GM19395 (cell line): ENCODE measurements at regions not wholly inside any gene's neighbourhood (a gene's known extent, or its start where the extent isn't known, plus 50 kb on each side); places are given as distances from the start of the nearest gene placed in this dataset.
"Not testable (repeated sequence)": the region's sequence is repeated elsewhere in the genome, so short reads cannot be mapped to it uniquely, and the experiment has no call there.

Experiments
- ATAC-seq: cut with Tn5 transposase; IDR thresholded peaks from one replicate; pipeline ENCODE4 v1.9.1; 2021; ENCODE audit warnings: mild to moderate bottlenecking, moderate library complexity; ENCODE audit not compliant: unreplicated experiment

DNA sequence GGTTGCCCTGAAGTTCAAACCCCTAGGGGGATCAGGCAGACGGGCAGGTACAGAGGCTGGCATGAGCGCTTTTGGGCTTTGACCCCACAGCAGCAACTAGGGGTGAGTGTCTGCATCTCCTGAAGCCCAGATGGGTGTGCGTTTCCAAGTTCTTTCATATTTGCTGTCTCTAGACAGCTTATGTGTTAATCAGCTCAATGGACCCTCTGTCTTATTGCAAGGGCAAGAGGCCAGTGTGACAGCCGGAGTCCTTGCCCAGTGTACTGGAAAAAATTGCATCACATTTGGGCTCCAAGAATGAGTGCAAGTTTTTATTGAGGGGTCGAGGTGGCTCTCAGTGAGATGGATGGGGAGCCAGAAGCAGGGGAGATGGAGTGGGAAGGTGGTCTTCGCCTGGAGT lies 1863.7 kb upstream of the RAG2 start:
- ATAC-seq, result no peak

GRCh38 chr11:38460896-38461295 lies 1862.9 kb upstream of the RAG2 start:
- ATAC-seq, result no peak

- no peak for ATAC-seq
Measured at GRCh38 chr11:38460429-38460828, 1862.4 kb upstream of the RAG2 start.

DNA sequence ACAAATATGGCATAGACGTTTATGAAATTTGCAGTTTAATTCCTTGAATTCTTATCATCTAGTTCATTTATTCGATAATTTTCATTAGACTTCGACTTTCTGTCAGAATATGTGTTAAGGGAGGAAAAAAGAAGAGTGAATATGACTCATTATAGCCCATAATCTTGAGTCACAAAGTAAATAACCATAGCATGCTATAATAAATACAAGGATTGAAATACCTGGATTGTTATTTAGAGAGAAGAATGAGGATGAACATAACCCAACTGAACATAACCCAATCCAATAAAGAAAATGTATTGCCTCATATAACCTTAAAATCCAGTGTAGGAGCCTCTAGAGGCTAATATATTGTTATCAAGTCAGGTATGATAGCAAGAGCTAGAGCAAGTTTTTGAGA lies 1858.3 kb upstream of the RAG2 start:
- no peak for ATAC-seq

DNA sequence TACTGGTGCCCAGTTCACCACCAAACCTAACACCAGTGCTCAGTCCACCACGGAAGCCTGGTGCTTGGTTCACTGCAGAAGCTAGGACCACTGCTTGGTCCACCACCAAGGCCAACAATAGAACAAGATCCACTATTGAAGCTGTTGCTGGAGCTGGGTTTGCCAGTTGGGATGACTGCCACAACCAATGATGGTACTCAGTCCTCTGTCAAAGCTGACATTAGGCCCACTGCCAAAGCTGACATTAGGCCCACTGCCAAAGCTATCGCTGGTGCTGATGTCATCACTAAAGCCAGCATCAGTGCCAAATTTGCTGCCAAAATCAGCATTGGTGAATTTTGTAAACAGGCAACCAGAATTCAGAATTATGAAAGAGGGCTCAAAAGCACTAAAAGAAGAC lies 1850.2 kb upstream of the RAG2 start:
- ATAC-seq, result no peak

DNA sequence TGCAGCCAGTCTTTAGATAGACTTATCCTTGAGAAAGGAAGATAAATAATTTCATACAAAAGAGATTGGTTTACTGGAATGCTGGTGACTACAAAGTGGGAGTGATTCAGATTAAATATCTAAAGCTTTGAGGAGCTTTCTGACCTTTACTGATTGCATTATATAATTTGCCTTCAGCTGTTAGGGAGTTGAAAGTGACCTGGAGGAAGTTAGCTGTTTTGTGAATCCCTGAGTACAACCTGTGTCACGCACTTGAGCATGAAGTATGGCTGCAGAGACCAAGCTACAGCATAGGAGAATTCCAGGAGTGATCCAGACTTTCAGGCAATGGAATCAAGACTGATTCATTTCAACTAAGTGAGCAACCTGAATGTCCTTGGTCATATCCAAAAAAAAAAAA lies 1848.3 kb upstream of the RAG2 start:
- ATAC-seq, result no peak

GRCh38 chr11:38438091-38438490 lies 1840.1 kb upstream of the RAG2 start:
- ATAC-seq, result no peak

DNA sequence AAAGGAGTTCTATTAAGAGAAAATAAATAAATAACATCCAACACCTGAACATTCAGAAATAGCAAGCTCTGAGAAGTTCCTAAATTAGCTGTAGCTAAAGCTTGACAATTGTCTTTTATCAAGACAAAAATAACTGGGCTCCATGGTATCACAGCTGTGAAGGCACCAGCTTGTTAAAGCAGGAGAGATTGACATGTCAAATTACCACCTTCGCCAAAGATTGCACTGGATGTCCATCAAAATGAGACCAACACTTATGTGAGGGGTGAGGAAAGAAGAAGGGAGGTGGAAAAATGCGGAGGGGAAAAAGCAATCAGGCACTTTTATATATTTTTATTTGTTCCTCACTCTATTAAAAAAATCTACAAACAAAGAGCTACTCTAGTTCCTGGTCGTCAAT lies 1827.5 kb upstream of the RAG2 start:
- no peak for ATAC-seq

DNA sequence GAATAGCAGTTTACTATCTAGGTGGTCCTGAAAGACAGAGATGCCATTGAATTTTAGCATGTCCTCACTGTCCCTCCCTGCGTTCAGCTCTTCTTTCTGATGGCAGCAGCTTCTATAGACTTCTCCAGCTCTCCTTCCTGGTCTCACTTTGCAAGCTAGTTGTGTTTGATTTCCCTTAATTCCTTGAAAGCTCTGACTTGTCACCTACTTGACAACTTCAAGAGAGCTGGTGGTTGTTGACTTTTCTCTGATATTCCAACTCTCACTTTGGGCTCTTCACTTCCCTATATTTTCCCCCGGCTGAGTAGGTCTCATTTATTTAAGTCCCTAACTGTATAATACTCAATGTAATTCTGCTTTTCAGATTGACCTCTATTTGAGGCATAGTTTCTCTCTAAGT lies 1825.0 kb upstream of the RAG2 start:
- no peak for ATAC-seq

GRCh38 chr11:38416141-38416540 lies 1818.1 kb upstream of the RAG2 start:
- ATAC-seq, result no peak

DNA sequence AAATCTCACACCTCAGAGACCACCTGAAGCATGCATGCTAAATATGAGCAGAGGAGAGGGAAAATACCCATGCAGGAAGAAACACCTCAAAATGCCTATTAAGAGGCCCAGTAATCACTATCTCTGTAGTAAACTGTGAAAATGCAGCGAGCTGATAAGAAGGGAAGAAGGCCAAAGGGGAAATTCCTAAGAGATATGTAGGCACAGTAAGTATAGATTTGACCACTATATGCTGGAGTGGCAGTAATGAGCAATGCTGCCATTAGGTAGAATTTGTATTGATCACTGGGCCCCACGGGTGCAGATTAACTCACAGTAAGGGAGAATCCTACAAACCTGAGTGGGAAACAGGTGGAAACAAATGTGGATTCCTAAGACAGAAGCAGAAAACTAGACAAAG lies 1813.1 kb upstream of the RAG2 start:
- ATAC-seq, result no peak

DNA sequence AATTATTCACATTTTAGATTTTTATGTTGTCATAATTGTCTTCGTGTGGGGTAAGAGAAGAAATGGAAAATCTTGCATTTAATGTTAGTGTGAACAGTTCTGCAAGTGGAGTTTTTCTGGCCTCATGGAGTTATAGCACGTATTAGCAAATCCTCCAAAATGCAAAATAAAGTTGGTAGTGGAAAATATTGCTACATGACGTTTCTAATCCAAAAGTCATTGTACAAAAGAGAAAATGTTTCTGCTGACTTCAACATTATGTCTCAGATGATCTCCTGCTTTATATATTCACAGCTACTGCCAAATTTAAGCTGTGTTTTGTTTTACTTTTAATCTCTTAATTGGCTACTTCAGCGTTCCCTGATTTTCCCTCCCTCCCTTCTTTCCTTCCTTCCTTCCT lies 1804.0 kb upstream of the RAG2 start:
- no peak for ATAC-seq

GRCh38 chr11:38392176-38392575 lies 1794.1 kb upstream of the RAG2 start:
- ATAC-seq, result no peak

DNA sequence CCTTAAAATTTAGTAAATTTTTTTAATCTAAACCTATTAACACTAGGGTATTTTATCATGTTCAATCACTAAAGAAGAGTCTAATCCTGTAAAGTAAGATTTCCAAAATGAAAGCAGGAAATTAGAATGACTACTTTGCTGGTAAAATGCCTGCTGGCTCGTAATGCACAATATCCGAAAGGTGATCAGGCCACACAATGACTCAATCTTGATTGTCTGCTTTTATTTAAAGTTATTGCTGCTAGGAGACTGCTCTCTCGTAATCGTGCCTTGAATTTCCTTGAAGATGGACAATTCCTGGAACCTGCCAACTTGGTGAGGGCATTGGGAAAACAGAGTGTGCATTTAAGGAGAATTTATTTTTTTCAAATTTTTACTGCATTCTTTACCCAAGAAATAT lies 1786.5 kb upstream of the RAG2 start:
- no peak for ATAC-seq

- no peak for ATAC-seq
Measured at GRCh38 chr11:38365274-38365673, 1767.2 kb upstream of the RAG2 start.

- ATAC-seq, result no peak
Measured at GRCh38 chr11:38356255-38356654, 1758.2 kb upstream of the RAG2 start.

DNA sequence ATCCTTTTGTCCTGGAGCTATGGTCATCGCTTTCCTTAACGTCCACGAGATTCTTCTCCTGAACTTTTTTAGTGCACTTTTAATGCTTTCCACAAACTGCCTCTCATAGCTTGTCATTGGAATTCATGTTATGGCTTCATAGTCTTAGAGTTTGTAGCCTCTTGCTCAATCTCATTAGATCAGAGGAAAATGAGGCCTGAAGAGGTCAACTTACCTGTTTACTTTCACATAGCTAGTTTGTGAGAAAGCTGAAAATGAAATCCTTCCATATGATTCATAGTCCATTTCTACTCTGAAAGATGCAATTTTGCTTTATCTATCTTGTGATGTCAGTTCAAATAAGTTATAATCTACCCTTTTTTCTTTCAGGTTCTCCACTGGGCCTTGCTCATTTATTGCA lies 1747.2 kb upstream of the RAG2 start:
- no peak for ATAC-seq

- not testable (repeated sequence) for ATAC-seq
Measured at GRCh38 chr11:38341612-38342011, 1743.6 kb upstream of the RAG2 start.

GRCh38 chr11:38339835-38340440 lies 1741.9 kb upstream of the RAG2 start:
- ATAC-seq, result no peak

DNA sequence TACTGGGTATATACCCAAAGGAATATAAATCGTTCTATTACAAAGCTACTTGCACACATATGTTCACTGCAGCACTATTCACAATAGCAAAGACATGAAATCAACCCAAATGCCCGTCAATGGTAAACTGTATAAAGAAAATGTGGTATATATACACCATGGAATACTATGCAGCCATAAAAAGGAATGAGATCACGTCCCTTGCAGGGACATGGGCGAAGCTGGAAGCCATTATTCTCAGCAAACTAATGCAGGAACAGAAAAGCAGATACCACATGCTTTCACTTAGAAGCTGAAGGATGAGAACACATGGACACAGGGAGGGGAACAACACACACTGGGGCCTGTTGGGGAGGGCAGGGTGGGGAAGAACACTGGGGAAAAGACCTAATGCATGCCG lies 1740.0 kb upstream of the RAG2 start:
- not testable (repeated sequence) for ATAC-seq

DNA sequence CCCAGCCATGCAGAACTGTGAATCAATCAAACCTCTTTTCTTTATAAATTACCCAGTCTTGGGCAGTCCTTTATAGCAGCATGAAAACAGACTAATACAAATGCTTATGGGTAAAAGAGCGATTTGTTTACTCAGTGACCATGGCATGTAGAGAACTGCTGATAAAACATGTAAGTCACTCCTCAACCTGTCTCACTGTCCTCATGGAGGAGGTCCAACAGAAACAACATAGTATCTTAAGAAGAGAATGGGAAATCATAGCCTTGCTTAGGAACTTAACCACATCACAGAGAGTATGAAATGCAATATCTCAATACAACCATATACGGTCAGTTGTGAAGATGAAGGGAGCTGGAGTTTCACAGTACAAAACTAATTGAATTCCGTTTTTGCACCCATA lies 1734.0 kb upstream of the RAG2 start:
- no peak for ATAC-seq

- no peak for ATAC-seq
Measured at GRCh38 chr11:38330578-38330977, 1732.5 kb upstream of the RAG2 start.

GRCh38 chr11:38323961-38324761 lies 1726.1 kb upstream of the RAG2 start:
- no peak for ATAC-seq
